A549 (cell line): ENCODE measurements at regions not wholly inside any gene's neighbourhood (a gene's known extent, or its start where the extent isn't known, plus 50 kb on each side); places are given as distances from the start of the nearest gene placed in this dataset.

ENCODE experiments used
- ATAC-seq, 2 experiments: fragments of 200-7000 bp in 1 of 2; fragments of >200 bp in 1 of 2; cut with Nextera tagmentation in 1 of 2; cut with Tn5 transposase in 1 of 2; 3 replicates each; pipeline versions ENCODE4 v1.8.0 to v1.9.1; 2018 to 2020; ENCODE audit warnings: mild to moderate bottlenecking in 1 of 2, moderate library complexity in 1 of 2
- CTCF ChIA-PET: fragments of 300-600 bp; sonication (Branson Sonifier 250); formaldehyde crosslinking; extraction: SDS; loops from one replicate; lab custom pipeline; 2021; ENCODE audit warnings: antibody characterized with exemption, inconsistent platforms; lab: Yijun Ruan, JAX
- POLR2A ChIA-PET: fragments of 350-600 bp; formaldehyde crosslinking; extraction: SDS; loops from one replicate; lab custom pipeline; 2021; ENCODE audit warnings: antibody characterized with exemption, inconsistent platforms; lab: Yijun Ruan, JAX
- DNase-seq, 2 experiments: peaks; one replicate each; pipeline versions ENCODE4 v3.0.0 to v3.0.0-alpha.2; 2011 to 2016; ENCODE audit warnings: low read depth in 1 of 2, low spot score in 1 of 2
- FAIRE-seq: peaks from 2 replicates; lab custom pipeline; 2011; peaks lifted over from hg19 to GRCh38; lab: Jason Lieb, UNC
- H3K27ac ChIP-seq, 2 experiments: fragments of >200 bp; sonication (Bioruptor Twin); formaldehyde crosslinking; 3 replicates each; pipeline ENCODE4 v1.5.1; 2016 to 2017
- H3K4me1 ChIP-seq: fragments of >200 bp; sonication (Bioruptor Twin); formaldehyde crosslinking; 3 replicates; pipeline ENCODE4 v1.6.1; 2016
- H3K4me2 ChIP-seq: fragments of >200 bp; sonication (Bioruptor Twin); formaldehyde crosslinking; 3 replicates; pipeline ENCODE4 v1.6.1; 2016
- H3K4me3 ChIP-seq: fragments of >200 bp; sonication (Bioruptor Twin); formaldehyde crosslinking; 3 replicates; pipeline ENCODE4 v1.5.1; 2016
- H3K9me3 ChIP-seq: fragments of >200 bp; sonication (Bioruptor Twin); formaldehyde crosslinking; 3 replicates; pipeline ENCODE4 v1.6.1; 2016
- HES2 ChIP-seq: fragments of >200 bp; sonication (Bioruptor Twin); formaldehyde crosslinking; IDR thresholded peaks from 2 replicates; pipeline ENCODE4 v1.6.1; 2016
- HOXB5 ChIP-seq: fragments of 250-450 bp; sonication (Bioruptor Pico); IDR thresholded peaks from 2 replicates; pipeline ENCODE4 v1.5.0; 2020; ENCODE audit warnings: mild to moderate bottlenecking, moderate library complexity
- NR3C1 ChIP-seq: fragments of >200 bp; sonication (Bioruptor Twin); formaldehyde crosslinking; IDR thresholded peaks from 3 replicates; pipeline ENCODE4 v1.6.1; 2017
- PHF8 ChIP-seq: fragments of 200-600 bp; sonication (generic); IDR thresholded peaks from 2 replicates; pipeline ENCODE4 v1.6.1; 2016; ENCODE audit warnings: low read depth, mild to moderate bottlenecking, antibody characterized with exemption, moderate library complexity, borderline replicate concordance
- RCOR1 ChIP-seq: fragments of 150-350 bp; IDR thresholded peaks from 2 replicates; pipeline ENCODE4 v1.6.1; 2014; ENCODE audit warnings: antibody characterized with exemption, low read length, low read depth
- WGBS: methylation state at CpG from one replicate; pipeline ENCODE4 v1.1.6; 2017; ENCODE audit errors: missing lambda C conversion rate; 5-methylcytosine and 5-hydroxymethylcytosine counted together

- H3K4me3 ChIP-seq: no peak overlapping the region
- no peaks in the 10 kb centered on the region for H3K9me3 ChIP-seq
- POLR2A ChIA-PET: no interaction called here
- 67% methylated on average over 4 of the region's 4 CpGs for WGBS
- ATAC-seq (no peak), DNase-seq (no peak), FAIRE-seq (no peak)
- TF ChIP-seq RCOR1 (no peak), NR3C1 (no peak), HES2 (no peak), PHF8 (no peak), HOXB5 (CRISPR knock-in tag) (no peak)
- H3K27ac ChIP-seq: no peak overlapping the region
- H3K4me1 ChIP-seq: no peaks in the 10 kb centered on the region
- CTCF ChIA-PET: no interaction called here
- H3K4me2 ChIP-seq: no peak overlapping the region
These were observed 190.6 kb downstream of the HIBADH start for GRCh38 chr7:27472043-27472442.
